ENCODE measurements at regions not wholly inside any gene's neighbourhood (a gene's known extent, or its start where the extent isn't known, plus 50 kb on each side); places are given as distances from the start of the nearest gene placed in this dataset.

DNA sequence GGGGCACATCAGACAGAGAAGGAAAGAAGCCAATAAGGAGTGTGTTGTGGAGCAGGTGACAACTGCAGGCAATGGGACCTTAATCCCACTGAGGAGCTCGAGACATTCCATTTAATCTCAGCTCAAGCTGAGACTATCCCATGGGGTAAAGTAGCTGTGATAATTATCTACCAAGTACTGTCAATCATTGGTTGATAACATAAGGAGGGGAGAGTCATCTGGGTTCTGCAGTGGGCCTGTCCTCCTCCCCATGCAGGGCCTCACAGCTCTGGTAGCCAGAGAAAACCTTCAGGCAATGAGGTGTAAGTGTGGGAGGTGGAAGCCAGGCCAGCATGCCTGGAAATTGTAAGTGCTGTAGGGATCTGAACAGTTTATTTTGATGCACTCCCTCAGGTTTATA is 375.0 kb upstream of the ARID1B start:
- DNase-seq = no peak

DNA sequence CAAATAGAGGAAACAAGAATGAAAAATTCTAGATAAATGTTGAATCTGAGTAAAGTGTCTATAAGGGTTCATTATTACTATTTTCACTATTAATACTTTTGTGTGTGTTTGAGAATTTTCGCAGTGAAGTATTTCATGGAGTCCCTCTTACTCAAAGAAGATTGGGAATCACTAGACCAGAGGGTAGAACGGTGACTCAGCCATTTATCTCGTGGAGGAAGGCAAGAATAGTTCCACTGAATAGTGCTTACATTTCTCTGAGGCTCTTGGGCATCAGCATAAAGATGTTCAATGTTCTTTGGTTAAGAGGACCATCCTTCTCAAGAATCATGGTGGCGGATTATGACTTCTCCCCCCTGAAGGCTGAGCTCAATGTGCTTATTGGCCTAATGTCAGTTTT is 376.7 kb upstream of the ARID1B start:
- DNase-seq = no peak

DNA sequence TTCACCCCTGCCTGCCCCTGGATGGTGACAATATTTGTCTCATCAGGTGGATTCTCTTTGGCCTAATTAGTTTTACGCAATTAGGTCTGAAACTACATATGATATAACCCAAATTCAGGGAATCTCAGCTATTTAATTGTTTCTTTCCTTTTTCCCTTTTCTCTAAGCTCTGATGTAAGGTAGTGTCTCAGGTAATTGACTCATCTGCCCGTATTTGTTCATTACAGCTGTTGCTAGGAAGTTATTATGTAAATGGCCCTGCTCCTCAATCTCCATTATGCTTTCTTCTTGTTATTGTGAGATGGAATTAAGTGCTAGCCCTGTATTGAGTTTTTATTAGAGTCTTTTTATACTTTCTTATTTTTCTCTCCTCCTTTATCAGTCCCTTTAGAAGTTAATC is 378.2 kb upstream of the ARID1B start:
- DNase-seq = no peak

DNA sequence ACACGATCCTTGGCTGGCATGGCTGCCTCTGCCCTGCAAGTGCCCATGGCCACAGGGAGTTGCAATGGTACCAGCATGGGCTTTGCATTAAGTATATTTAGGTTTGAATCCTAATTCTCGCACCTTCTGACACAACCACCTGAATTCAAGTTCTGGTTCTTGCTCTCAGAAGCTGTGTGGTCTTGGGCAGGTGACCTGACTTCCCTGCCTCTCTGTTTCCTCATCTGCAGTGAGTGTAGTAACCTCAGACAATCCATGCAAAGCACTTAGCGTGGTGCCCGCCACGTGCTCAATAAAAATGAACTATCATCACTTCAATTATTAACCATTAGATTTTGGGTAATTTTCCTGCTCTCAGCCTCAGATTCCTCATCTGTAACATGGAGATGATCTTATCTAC is 378.8 kb upstream of the ARID1B start:
- DNase-seq = no peak

DNA sequence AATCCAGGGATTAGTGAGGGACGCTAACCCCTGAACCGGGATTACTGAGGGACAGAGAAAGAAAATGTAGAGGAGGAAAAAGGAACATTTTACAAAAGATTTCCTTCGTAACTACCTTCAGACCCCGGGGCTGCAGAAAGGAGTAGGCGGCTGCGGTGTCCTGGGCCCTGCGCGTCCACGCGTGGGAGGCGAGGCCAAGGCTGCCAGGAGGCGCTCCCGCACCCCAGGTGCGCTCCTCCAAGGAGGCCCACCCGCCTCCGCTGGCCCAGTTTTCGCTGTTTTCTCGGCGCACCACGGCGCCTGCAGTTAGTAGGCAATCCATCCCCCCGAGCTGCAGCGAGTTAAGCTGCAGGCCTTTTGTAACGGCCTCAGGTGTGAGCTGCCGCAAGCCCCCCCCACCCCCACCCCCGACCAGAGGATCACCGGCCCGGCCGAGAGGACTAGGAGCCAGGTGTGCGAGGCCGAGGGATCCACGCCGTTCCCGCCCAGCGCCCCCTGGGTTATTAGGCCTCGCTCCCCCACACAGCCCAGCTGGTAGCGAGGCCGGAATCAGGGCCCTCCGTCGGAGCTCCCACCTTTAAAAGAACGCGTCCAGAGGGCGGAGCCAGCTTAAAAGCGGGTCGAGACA is 380.3 kb upstream of the ARID1B start:
- DNase-seq = no peak

DNA sequence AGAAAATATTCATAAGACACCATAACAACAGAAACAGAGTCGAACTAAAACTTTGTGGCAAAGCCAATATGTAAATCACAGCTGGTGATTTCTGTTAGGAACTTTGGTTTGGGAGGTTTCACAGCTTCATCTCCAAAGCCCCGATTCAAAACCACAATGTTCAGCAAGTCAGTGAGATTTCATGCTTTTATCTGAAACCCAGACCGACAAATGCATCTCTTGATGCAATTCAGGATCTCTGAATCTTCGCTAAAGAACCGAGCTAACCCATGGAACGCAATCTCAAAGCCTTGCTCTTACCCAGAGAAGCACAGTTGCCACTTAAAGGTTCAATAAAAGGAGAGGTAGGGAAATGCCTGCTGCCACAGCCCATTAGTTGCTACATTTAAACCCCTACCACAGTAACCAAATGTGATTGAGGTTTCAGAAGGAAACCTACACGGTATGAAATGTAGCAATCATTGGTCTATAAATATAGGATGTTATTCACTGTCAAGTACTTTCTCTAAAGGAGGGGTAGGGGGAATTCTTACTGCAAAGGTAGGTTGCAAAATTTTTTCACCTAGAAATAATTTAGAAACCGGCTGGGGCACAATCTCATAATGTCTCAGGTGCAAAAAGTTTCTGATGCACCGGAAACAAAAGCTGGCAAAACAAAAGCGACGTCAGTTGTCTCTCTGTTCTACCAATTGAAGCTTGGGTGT is 381.0 kb upstream of the ARID1B start:
- DNase-seq = no peak

DNA sequence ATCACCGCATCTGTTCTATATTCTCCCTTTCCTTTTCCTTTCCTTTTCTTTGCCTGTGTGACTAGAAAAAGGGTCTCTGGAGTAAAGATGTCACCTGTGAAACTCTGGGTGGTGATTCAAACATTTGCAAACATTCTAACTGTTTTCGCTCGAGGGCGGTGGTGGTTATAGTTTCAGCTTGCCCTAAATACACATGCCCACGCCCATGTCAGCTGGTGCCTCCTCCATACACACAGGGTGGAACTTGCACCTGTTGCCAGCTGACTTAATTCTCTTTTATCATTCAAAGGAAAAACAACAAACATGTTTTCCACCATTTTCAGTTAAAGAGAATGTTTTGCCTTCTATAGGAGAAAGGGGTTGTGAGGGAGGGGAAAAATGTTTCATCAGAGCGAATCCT is 381.9 kb upstream of the ARID1B start:
- no peak for DNase-seq

DNA sequence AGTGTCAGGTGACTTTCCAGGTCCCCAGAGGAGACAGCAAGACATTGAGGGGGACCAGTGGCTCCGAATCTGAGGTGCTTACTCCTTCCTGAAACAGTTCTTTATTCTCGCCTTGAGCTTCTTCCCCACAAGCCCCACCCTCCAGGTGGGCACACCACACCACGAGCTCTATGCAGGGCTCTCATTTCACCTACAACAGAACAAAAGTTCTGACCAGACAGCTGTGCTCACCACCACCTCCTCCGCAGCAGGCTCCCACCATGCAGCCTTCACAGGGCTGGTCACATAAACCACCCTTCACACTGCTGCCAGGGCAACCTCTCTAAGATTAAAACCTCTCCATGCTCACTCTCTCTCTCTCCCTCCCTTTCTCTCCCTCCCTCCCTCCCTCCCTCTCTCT is 384.5 kb upstream of the ARID1B start:
- no peak for DNase-seq

DNA sequence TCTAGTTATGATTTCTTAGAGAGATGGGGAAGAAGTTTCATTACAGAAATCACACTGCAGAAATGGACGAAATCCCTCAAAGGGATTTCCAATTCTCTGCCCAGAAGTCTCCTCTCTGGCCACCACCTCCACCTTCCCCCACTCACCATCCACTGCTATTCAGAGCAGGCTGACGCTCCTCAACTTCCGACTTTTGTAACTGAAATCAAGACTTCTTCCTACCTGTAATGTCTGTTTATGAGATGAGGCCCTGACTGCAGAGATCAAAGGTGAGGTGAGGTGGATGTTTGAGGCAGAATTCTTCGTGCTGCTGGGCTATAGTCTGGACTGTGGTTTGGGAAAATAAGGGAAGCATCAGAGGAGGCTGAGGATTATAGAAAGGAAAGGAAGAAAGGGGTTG is 385.2 kb upstream of the ARID1B start:
- DNase-seq = no peak

DNA sequence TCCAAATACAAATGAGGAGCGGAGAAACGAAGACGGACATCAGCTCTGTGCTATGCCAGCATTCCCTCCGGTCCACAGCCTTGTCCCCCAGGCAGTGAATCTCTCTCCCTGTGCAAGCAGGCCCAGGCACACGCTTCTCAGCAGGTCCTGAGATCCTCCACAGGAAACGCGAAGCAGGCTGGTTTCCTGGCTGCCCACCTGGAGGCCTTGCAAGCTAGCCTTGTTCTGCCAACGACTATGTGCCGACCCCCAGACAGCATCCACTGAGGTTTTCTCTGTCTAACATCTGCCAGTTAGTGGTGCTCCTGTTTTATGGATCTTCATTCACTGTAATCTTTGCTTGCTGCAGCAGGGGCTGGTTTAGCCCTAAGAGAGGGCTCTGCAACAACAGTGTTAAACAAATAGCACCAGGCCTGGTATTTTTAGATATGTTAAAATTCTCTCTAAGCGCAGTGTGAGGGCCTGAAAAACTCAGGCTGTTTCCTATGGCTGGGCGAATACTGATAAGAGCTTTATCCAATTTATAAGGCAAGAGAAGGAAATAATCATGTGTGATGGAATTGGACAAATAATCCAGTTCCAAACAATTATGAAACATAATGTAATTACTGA is 386.0 kb upstream of the ARID1B start:
- no peak for DNase-seq

DNA sequence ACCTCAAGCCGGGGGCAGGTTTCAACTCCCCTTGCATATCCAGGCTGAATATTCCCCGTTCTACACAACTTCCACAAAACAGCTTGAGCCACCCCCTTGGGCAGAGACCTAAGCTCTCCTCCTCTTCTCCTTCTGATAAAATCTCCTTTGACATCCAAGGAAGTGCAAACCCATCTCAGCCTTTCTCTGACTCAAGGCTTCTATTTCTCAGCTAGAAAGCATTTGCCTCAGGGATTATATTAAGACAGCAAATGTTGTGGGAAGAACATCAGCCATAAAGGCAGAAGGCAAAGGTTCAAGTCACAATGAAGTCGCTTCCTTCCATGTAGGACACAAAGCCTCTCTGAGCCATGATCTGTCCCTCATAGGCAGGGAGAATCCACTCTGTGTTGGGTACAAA is 386.6 kb upstream of the ARID1B start:
- DNase-seq = no peak

DNA sequence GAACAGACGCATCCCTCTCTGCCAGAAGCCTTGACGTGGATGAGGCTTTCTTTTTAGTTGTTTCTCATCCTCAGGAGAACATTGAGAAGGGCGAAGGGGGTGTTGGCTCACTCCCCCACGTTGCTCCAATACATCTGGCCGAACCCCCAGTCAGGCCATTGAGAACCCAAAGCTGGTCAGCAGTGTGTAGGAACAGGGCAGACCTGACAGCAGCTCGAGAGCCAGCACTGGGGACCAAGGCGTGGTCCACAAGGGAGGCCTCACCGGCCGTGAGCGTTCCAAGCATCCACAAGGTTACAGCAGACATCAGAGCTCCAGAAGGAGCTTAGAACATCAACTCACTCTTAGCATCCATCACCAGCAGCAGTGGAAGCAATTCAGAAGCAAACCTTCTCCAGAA is 387.9 kb upstream of the ARID1B start:
- no peak for DNase-seq

DNA sequence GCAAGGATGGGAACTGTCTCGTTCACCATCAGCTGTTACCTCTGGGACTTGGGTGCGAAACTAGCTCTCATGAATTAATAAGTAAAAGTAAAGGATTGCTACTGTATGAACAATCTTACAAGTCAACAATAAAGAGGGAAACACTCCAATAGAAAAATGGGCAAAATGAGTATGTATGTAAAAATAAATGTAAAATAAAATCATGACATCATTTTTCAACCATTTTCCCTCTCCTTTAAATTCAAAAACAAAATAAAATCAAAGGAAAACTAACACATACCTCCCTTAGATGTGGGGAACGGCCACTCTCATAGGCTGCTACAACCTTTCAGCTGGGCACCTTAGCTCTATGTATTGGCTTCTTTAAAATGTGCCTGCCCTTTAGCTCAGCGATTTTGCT is 389.7 kb upstream of the ARID1B start:
- DNase-seq = no peak

DNA sequence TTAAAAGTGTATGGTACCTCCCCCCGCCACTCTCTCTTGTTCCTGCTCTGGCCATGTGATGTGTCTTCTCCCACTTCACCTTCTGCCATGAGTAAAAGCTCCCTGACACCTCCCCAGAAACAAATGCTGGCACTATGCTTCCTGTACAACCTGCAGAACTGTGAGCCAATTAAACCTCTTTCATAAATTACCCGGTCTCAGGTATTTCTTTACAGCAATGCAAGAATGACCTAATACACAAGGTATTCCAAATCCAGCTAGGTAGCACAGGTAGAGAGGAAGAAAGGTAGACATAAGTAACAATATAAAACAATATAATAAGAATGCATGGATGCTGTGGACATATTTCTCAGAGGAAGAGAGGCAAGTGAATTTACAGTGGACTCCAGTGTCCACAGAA is 394.1 kb upstream of the ARID1B start:
- DNase-seq = no peak

DNA sequence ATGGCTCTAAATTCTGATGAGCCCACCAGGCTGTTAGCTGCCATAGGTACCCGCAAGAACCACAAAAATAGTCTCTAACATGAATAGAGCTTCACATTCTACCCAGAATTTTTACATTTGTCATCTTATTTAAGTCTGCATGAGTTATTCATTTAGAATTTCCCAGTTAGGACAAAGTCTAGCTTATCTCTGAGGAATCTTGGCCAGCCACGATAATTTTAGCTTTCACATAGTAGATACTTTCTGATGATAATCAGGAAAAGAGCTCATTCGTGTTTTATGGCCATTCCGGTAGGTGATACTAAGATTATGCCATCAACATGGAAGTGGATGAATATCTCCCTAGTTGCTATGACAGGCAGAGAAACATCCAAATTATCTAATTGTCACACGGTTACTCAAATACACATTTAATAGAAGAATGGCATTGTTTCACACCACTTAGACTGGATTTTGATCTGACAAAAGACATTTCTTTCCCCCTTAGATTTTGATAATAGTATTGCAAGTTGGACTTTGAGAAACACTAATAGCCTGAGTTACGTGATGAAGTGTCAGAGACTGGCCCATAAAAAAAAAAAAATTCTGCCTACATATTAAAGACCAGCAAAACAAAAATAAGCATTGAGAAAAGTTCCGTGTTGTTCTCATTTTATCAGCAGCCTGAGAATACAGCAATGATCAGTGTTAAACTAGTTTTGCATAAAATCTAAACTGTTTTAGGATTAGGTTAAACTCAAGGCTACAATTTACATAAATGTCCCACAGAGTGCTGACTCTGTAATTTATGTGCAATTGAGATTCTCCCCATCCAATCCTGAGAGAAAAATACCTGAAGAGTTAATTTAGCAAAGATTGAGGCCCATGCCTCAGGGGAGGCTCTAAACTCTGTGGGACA is 397.5 kb upstream of the ARID1B start:
- no peak for DNase-seq

DNA sequence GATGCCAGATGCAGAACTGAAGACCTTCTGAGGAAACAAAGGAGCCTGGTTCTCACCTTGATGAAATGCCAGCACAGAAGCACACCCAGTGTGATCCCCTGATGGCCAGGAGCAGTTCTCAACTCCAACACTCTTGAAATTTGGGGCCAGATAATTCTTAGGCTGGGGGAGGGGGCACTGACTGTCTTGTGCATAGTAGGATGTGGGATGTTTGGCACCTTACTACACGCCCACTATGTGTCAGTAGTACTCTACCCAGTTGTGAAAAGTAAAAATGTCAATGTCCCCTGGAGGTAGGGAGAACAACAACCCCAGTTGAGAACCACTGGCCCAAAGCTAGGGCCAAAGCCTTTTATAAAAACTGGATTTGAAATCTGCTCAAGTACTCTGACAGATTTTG is 398.3 kb upstream of the ARID1B start:
- no peak for DNase-seq

DNA sequence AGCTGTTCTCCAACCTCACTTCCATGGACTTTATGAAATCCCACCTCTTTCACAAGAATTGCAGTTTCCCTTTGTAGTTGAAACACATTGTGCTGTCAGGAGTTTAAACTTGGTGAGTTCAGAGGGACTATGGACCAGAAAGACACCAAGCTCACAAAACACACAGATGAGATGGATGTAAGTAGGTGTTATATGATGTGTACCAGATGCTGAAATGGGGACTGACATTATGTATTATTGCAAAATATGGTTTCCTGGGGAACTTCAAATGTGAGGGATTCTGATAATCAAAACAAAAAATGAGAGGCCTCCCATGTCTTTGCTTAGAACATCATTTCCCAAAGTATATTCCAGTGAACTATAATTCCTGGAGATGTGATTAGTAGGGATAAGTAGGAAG is 401.1 kb upstream of the ARID1B start:
- DNase-seq = no peak

DNA sequence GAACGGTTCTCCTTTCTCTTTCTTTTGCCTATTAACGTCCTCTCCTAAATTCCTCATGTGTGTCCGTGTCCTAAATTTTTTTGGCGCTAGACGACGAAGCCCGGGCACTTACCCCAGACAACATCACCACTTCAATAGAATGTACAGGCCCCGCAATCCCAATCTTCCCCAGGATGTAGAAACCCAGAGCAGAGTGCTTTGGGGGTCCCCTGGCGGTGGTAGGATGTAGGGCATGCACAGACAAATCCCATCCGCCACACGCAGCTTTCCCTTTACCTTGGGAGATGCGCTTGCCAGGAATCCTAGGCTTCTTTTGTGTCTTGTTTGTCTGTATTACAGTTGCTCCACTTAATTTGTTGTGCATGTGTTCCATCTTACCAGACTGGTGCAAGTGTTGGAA is 417.3 kb upstream of the ARID1B start:
- no peak for DNase-seq

DNA sequence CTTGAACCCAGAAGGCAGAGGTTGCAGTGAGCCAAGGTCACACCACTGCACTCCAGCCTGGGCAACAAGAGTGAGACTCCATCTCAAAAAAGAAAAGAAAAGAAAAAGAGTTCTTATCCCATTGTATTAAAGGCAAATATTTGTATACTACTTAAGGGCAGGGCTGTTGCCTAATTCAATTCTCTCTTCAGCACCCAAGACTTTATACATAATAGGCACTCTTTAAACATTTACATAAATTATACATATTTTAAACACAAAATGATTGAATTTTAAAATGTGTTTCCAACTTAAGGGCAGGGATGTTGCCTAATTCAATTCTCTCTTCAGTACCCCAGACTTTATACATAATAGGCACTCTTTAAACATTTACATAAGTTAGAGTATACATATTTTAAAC is 424.3 kb upstream of the ARID1B start:
- no peak for DNase-seq

DNA sequence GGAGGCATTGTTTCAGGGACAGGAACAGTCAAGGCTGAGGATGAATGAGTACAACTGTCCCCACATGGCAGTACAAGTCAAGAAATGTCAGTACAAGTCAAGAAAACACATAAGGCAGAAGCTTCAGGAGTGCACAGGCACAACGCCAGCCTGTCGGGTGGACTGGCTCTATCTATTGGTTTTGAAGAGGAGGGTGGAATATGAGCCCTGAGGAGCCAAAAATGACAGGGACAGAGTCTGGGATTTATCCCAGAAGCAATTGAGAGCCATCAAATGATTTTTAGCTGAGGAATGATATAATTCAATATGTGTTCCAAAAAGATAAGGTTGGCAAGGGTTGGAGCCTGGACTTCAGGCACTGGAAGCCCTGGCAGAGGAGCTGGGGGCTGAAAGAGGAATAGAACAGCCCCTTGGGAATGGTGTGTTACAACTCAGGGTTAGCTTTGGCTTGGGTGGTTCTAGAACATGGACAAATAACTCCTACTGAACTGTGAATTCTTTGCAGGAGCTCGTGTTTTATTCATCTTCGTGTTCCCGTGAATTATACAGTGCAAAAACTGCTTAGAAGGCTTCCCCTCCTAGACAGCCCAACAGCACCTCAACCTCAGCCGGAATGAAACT is 425.7 kb upstream of the ARID1B start:
- no peak for DNase-seq

DNA sequence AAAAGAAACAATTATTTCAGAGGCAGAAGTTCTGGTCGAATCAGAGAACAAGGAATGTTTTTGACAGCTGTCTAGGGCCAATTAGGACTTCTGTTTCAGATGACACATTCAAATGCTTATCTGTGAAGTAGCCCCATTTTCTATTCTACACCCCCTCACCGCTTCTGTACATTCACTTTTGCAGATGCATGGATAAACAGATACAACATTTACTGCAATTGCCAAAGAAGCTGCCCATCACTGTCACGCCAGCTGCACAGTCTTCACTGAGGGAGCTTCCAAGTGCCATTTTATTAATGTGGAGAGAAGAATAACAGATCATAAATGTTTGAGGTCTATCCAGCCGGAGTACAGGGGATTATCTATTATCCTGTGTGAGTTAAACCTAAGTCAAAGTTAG is 426.8 kb upstream of the ARID1B start:
- no peak for DNase-seq

DNA sequence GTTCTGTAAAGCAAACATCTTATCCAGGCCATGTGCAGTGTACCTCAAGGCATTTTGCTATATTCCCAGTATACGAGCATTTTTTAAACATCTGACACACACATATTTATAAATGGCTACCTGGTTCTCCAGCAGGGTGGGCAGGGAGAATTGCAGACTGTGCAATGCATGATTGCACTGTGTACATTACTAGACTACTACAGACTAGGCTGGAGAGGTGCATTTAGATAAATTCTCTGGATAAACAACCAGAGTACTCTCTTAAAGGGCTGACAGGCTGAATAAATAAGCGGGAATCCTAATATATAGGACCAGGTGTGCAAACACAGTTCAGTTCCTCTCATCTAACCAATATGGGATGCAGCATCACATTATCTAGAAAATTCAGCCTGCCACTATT is 428.3 kb upstream of the ARID1B start:
- DNase-seq = peak; percentile 87

DNA sequence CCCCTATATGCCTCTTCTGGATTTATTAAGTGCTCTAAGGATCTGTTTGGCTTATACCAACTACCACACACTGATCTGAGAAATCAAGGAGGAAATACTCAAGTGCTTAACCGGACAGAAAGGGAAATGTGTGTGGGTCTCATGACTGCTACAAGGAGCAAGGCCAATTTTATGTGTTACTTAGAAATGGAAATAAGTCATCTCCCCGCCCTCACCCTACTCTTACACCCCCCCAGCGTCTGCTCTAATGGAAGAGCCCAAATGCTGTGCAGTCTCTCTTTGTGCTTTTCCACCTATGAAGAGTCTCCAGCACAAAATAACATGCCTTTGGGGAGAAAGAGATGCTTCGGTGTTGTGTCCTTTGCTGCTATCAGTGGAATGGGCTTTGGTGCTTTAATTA is 428.8 kb upstream of the ARID1B start:
- DNase-seq = peak; percentile 50

Data from NCI-H1436 (cell line).